ENCODE measurements at regions not wholly inside any gene's neighbourhood (a gene's known extent, or its start where the extent isn't known, plus 50 kb on each side); places are given as distances from the start of the nearest gene placed in this dataset.

DNA sequence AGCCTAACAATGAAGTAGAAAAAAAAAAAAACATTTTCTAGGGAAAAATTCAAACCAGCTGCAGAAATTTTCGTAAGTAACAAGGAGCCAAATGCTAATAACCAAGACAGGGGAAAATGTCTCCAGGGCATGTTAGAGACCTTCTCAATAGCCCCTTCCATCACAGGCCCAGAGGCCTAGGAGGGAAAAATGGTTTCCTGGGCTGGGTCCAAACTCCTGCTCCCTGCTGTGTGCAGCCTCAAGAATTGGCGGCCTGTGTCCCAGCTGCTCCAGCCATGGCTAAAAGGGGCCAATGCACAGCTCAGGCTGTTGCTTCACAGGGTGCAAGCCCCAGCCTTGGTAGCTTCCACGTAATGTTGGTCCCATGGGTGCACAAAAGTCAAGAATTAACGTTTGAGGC, 266.2 kb downstream of the ZEB2 start:
- H3K27ac ChIP-seq, result no peak overlapping the region
- peaks cover 6 to 31% (median 17%) of the 10 kb centered on the region in 4 donors for H3K9me3 ChIP-seq
- H3K4me3 ChIP-seq, result no peak overlapping the region
- TF ChIP-seq POLR2A (IDR thresholded peaks at IDR 0.05) (no peak), EP300 (IDR thresholded peaks at IDR 0.05) (no peak), POLR2AphosphoS5 (IDR thresholded peaks at IDR 0.05) (no peak)
- TF ChIP-seq, protein P1, sequence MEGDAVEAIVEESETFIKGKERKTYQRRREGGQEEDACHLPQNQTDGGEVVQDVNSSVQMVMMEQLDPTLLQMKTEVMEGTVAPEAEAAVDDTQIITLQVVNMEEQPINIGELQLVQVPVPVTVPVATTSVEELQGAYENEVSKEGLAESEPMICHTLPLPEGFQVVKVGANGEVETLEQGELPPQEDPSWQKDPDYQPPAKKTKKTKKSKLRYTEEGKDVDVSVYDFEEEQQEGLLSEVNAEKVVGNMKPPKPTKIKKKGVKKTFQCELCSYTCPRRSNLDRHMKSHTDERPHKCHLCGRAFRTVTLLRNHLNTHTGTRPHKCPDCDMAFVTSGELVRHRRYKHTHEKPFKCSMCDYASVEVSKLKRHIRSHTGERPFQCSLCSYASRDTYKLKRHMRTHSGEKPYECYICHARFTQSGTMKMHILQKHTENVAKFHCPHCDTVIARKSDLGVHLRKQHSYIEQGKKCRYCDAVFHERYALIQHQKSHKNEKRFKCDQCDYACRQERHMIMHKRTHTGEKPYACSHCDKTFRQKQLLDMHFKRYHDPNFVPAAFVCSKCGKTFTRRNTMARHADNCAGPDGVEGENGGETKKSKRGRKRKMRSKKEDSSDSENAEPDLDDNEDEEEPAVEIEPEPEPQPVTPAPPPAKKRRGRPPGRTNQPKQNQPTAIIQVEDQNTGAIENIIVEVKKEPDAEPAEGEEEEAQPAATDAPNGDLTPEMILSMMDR (IDR thresholded peaks at IDR 0.05), result no peak
- H3K27me3 ChIP-seq, result no peaks in the 10 kb centered on the region
- H3K4me1 ChIP-seq, result peaks cover 0 to 6% (median 2%) of the 10 kb centered on the region in 4 donors
- DNase-seq, result no peak
- ATAC-seq (ENCODE audit: low FRiP score in 2 of 2), result no peak
- 97 to 98% methylated on average over 3 to 4 of the region's 4 CpGs for whole genome bisulfite sequencing, 2 donors
- no peaks in the 10 kb centered on the region for H3K36me3 ChIP-seq

- Histone ChIP-seq H3K9me3 (peaks cover 6 to 23% (median 15%) of the 10 kb centered on the region in 4 donors), H3K4me3 (no peak overlapping the region), H3K36me3 (no peaks in the 10 kb centered on the region), H3K27ac (no peak overlapping the region), H3K4me1 (peaks cover 0 to 6% (median 4%) of the 10 kb centered on the region in 4 donors), H3K27me3 (no peaks in the 10 kb centered on the region)
- ATAC-seq (ENCODE audit: low FRiP score in 2 of 2) (no peak), DNase-seq (no peak)
- TF ChIP-seq POLR2AphosphoS5 (IDR thresholded peaks at IDR 0.05) (no peak), EP300 (IDR thresholded peaks at IDR 0.05) (no peak)
- WGBS, 2 donors, result 94 to 96% methylated on average over 1 of the region's 1 CpG
These were observed 267.2 kb downstream of the ZEB2 start for GRCh38 chr2:144252694-144253093.

DNA sequence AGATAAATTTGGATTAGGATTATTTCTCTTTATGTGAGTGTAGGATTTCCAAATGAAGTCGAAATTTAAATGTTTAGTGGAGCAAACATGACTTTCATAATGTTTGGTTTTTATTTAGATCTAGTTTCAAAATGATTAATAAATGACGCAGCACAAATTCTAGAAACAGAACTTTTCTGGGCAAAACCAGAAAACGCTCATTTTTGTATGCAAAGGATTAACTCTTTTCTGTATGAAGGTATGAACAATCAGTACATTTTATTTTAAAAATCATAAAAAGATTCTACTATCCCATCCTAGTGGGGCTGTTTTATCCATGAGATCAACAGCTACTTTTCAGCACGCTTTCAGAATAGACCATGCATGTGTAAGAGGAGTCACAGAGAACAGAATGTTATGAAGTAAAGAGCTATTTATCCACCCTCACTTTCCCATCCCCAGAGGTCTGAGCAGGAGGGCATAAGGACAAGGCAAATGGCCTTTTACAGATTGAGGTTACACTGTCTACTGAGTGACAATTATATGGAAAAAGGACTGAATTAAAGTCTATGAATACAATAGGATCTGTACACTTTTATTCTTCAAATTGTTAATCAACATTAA, 270.8 kb downstream of the ZEB2 start:
- H3K27me3 ChIP-seq, result no peaks in the 10 kb centered on the region
- ATAC-seq (ENCODE audit: low FRiP score in 2 of 2), result no peak
- TF ChIP-seq POLR2A (IDR thresholded peaks at IDR 0.05), result no peak
- no peak for TF ChIP-seq EP300 (IDR thresholded peaks at IDR 0.05)
- TF ChIP-seq POLR2AphosphoS5 (IDR thresholded peaks at IDR 0.05), result no peak
- TF ChIP-seq, protein P1 (IDR thresholded peaks at IDR 0.05), result no peak
- WGBS, 2 donors, result 75% methylated on average over 4 of the region's 4 CpGs
- no peak for DNase-seq
- H3K27ac ChIP-seq, result peak overlapping the region in 1 of 4 donors; percentile 49
- no peak overlapping the region for H3K4me3 ChIP-seq
- peaks cover 6 to 15% (median 13%) of the 10 kb centered on the region in 4 donors for H3K9me3 ChIP-seq
- H3K36me3 ChIP-seq, result no peaks in the 10 kb centered on the region
- peaks cover 0 to 4% (median 0%) of the 10 kb centered on the region in 4 donors for H3K4me1 ChIP-seq

- H3K4me1 ChIP-seq, result peaks cover 0 to 4% (median 0%) of the 10 kb centered on the region in 4 donors
- no peaks in the 10 kb centered on the region for H3K36me3 ChIP-seq
- no peaks in the 10 kb centered on the region for H3K27me3 ChIP-seq
- H3K4me3 ChIP-seq, result no peak overlapping the region
- 91 to 97% methylated on average over 4 of the region's 4 CpGs for WGBS, 2 donors
- ATAC-seq (ENCODE audit: low FRiP score in 2 of 2) (no peak), DNase-seq (no peak)
- peak overlapping the region in 1 of 4 donors; percentile 49 for H3K27ac ChIP-seq
- TF ChIP-seq POLR2AphosphoS5 (IDR thresholded peaks at IDR 0.05), result no peak
- TF ChIP-seq, protein P1 (IDR thresholded peaks at IDR 0.05), result no peak
- TF ChIP-seq POLR2A (IDR thresholded peaks at IDR 0.05), result no peak
- no peak for TF ChIP-seq EP300 (IDR thresholded peaks at IDR 0.05)
- peaks cover 6 to 10% (median 8%) of the 10 kb centered on the region in 4 donors for H3K9me3 ChIP-seq
These were observed 271.4 kb downstream of the ZEB2 start for GRCh38 chr2:144248350-144249034.

DNA sequence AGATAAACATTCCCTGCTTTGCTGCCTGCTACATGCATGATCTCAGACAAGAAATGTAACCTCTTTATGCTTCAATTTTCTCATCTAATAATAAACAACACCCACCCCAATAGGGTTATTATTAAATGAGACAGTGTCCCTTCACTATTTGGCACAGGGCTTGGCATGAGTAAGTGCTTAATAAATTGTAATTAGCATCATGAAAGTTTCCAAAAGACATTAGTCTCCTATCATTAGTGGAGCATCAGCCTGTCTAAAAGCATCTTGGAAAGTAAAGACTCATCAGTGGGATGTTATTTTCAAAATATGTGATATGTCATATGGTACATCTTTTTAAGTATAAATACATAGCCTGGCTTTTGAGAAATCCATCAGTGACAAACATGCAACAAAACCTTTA, 275.0 kb downstream of the ZEB2 start:
- Histone ChIP-seq H3K36me3 (no peaks in the 10 kb centered on the region), H3K27ac (no peak overlapping the region), H3K4me1 (peaks cover 0 to 11% (median 6%) of the 10 kb centered on the region in 4 donors), H3K9me3 (no peaks in the 10 kb centered on the region), H3K4me3 (no peak overlapping the region), H3K27me3 (no peaks in the 10 kb centered on the region)
- ATAC-seq (ENCODE audit: low FRiP score in 2 of 2) (no peak), DNase-seq (no peak)
- TF ChIP-seq POLR2AphosphoS5 (IDR thresholded peaks at IDR 0.05) (no peak), EP300 (IDR thresholded peaks at IDR 0.05) (no peak), POLR2A (IDR thresholded peaks at IDR 0.05) (no peak)
- TF ChIP-seq, protein P1 (IDR thresholded peaks at IDR 0.05), result no peak

All from upper lobe of left lung (tissue), 6 donors.